Hematopoietic multipotent progenitor cell treated with erythropoietin and hydrocortisone succinate and interleukin-3 and kit ligand, for 6 days (in vitro differentiated cells): ENCODE measurements at regions not wholly inside any gene's neighbourhood (a gene's known extent, or its start where the extent isn't known, plus 50 kb on each side); places are given as distances from the start of the nearest gene placed in this dataset.

ENCODE experiments used
- DNase-seq: peaks from one replicate; pipeline ENCODE4 v3.0.0-alpha.2; 2015

GRCh38 chr13:76795701-76796695, 90.2 kb downstream of the KCTD12 start:
- no peak for DNase-seq

DNA sequence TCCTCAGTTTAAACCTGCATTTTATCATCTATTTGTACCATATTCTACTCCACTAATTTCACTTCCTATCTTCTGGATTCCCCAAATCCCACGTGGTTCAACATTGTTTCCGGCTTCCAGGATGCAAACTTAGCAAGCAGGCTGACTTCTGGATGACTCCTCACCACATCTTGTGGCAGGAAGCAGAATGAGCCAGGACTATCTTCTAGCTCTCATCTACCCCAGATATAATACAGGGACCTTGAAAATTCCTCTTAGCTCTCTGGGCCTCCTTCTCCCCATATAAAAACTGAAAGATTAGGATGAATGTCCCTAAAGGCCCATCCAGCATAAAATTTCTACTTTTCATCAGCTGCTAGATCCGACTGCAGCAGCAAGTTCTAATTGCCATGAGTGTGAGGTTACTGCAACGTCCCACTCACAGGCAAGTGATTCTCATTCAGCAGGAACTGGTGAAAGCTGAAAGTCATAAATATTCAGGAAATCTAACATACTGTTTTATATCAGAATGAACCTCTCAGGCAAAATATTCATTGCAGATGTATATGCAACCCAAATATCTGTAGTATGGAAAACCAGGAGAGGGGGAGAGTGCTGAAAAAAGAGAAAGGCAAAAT, 93.4 kb downstream of the KCTD12 start:
- DNase-seq: no peak

DNA sequence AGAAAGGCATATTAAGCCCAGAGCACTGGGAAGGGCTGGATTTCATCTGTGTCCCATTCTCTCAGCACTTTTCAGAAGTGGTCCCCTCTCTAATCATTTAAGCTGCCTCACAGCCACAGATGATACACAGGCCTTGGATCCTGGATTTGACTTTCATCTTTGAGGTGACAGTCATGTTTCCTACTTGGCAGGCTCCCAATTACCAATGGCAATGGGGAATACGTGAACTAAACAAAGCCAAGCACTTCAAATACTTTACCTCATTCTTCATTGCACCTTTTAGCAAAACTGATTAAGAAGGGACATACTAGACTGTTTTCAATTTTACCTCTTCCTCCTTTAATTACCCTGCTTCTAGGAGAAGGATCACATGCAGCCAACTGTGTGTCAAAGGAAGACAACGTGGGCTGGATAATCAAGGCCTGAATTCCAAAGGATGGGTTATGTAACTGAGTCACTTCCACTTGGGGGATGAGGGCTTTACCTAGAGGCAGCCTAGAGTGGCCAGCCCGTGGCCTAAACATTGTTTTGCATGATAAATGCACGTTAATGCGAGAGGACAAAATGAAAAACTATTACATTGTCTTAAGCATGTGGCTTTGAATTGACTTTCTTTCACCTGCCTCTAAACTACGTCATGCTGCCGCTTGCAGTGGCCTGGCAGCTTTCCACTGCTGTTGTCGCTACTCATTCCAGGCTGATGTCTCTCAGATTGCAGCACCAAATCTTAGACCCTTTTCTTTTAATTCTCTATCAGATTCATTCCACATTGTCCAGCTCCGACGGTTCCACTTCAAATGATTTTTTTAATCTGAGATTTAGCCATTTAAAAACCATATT, 95.0 kb downstream of the KCTD12 start:
- no peak for DNase-seq

DNA sequence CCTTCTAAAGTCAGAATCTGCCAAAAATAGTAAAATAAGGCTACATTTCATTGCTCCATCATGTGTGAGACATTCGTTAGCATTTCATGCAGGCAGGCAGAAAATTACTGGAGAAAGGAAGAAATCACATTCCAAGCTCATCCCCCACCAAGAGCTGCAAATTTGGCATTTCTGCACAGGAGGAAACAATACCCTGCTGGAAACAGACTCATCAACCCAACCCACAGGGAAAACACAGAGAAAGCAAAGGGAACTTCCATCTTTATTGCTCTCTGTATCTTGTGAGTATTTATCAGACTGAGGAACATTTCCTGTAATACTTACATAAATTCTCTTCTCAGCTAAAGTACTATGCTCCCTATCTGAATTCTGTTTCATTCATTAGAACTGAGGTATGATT, 95.7 kb downstream of the KCTD12 start:
- no peak for DNase-seq

- no peak for DNase-seq
Measured at GRCh38 chr13:76783798-76784197, 102.4 kb downstream of the KCTD12 start.

GRCh38 chr13:76778853-76779252, 107.4 kb downstream of the KCTD12 start:
- no peak for DNase-seq

GRCh38 chr13:76777096-76777495, 109.1 kb downstream of the KCTD12 start:
- no peak for DNase-seq

DNA sequence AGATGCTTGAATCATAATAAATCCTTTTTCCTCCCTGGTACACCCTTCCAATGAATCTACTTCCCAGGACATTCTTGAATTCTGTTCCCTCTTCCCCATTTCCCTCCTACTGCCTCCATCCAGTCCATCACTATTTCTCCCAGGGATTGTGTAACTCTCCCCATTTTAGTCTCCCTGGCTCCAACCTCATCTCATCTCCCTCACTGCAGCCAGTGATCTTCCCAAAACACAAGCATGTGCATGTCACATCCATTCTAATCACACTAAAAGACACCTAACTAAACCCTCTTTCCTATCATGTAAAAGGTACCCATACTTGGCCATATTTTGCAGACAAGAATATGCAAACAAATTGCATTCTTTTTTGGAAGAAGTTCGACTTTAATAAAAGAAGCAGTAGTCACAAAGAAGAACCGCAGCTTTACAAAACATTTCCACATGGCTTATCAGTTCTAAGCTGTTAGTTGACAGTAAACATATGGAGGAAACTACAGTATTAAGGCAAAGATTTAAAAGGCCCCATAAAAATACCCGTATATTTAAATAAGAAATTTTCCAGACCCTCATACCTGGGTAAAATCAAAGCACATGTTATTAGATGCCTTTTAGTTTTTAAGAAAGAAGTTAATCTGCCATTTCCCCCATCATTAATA, 111.0 kb downstream of the KCTD12 start:
- DNase-seq: no peak

GRCh38 chr13:76773448-76774094, 112.6 kb downstream of the KCTD12 start:
- no peak for DNase-seq

DNA sequence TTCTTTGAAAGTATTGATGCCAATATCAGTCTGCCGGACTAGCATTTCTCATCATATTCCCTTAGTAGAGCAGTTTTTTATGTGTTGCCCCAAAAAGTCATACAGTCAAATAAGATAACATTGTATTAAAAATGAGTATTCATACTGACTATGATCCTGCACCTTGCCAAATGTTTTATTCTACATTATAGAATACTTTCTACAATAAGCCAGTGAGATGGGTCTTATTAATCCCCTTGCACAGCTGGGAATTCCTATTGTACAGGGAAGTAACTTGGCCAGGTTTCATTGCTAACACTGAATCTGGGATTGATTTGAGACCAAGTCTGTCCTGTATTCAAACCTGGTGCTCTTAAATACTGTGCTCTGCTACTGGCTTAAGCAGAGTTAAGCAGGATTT, 114.0 kb downstream of the KCTD12 start:
- no peak for DNase-seq

DNA sequence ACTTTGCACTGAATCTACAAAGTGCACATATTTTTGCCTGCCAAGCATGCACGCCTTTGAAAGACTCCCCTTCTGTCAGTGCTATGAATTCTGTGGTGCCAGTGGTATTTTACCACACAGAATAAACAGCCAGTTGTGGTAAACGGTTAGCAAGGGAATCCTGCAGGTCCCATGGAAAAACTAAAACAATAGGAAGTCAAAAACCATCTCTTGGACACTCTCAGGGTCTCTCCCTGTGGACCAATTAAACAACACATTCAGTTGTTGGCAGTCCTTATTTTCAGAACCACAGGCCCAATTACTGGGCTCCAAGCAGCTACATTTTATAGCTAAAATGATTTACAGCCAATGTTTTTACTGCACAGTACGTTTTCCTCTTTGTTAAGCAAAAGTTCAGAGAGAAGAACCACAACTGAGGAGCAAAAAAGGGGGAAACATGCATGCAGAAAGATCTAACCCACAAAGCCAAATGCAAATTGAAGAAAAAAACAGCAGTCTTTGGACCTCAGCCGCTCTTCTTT, 116.9 kb downstream of the KCTD12 start:
- no peak for DNase-seq

DNA sequence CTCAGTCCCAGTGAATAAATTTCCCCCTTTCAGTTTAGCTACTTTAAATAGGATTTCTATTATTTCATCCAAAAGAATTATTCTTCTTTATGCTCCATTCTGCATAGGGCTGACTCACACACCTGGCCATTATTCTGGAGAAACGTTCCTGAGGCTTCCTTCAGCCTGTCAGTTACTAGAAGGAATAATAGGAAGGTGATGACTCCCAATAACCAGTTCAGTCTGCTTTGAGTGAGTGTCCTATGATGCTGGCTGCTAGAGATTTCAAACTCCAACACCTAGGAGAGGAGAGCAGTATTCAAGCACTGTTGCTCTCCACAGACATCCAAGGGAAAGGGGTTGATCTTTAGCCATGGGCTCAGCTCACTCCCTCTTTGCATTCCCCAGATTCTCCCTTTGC, 117.8 kb downstream of the KCTD12 start:
- no peak for DNase-seq

DNA sequence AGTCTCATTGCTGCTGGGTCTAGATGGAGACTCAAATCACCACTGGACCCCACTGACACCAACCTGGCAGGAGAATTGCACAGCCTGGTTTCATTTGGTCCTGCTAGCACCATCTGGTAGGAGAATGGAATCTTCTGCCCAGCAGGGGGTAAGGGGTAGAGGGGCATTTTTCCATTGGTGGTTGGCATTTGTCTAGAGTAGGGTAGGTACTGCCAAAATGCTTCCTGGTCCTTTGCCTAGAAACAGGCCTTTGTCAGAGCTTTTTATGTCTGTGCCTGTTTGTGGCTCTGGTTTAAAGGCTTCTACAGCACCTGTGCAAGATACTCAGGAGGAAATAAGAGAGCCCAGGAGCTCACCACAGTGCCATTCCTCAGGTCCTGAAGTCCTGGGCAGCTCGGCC, 121.3 kb downstream of the KCTD12 start:
- no peak for DNase-seq

GRCh38 chr13:76764429-76764828, 121.8 kb downstream of the KCTD12 start:
- DNase-seq: no peak

- DNase-seq: no peak
Measured at GRCh38 chr13:76762721-76763120, 123.5 kb downstream of the KCTD12 start.

DNA sequence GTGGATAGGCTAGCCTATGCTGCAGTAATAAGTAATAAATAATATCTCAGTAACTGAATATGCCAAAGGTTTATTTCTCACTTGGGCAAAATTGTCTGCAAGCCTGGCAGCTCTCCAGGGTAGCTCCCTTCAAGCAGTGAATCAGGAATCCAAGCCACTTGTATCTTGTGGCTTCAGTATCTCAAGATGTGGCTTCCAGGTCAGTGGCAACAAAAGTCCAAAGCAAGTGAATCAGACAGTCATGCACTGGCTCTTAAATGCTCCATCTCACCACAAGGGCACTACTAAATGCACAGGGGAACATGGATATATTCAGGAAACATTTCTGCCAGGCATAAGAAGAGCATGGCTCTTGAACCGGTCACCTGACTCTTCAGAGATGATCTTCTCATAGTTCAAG, 126.3 kb downstream of the KCTD12 start:
- no peak for DNase-seq

DNA sequence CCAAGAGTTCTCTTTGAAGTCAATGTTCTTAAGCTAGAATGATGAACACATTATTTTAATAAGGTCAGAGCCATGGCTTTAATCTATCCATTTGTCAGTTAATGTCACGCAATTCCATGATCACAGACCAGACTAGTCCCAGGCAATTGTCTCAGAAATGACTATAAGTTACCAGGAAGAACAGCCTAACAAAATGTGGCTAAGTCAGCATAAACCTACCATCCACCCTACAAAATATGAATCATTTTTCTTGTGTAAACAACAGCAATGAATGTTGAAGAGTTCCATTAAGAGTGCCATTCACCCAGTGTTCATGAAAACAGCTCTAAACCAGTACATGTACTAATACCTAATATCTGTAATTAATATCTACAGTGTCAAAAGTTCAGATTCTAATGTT, 127.5 kb downstream of the KCTD12 start:
- no peak for DNase-seq

- peak; percentile 13 for DNase-seq
Measured at GRCh38 chr13:76758257-76758656, 127.9 kb downstream of the KCTD12 start.

GRCh38 chr13:76756451-76756850, 129.8 kb downstream of the KCTD12 start:
- no peak for DNase-seq

- DNase-seq: no peak
Measured at GRCh38 chr13:76754414-76754813, 131.8 kb downstream of the KCTD12 start.

DNA sequence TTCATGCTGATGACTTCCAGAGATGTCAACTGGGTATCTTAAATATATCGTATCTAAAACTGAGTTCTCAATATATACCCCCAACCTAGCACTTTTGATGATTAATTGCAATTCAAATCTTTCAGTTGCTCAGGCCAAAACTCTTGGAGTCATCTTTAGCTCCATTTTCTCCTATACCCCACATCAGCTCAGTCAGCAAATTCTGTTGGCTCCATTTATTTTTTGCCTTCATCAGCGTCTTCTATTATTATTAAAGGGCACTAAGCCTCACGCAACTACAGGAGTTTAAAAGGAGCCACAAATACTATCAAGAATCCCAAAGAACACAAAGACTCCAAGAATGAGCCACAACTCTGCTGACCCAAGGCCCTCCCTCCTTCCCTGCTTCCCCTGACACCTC, 134.9 kb downstream of the KCTD12 start:
- DNase-seq: no peak

- peak; percentile 42 for DNase-seq
Measured at GRCh38 chr13:76750126-76750525, 136.1 kb downstream of the KCTD12 start.
